Endothelial cell of umbilical vein (primary cell): ENCODE measurements at regions not wholly inside any gene's neighbourhood (a gene's known extent, or its start where the extent isn't known, plus 50 kb on each side); places are given as distances from the start of the nearest gene placed in this dataset.

Source experiments
- BruUV-seq: library from RNA; stranded (reverse); fragments of 400-500 nt; replicated peaks from 2 replicates; lab custom pipeline; 2021; lab: Mats Ljungman, UMichigan
- CTCF ChIA-PET: fragments of 300-600, 350-600 bp; sonication (Branson Sonifier 250); formaldehyde crosslinking; loops from one replicate; lab custom pipeline; 2021; ENCODE audit warnings: antibody characterized with exemption, inconsistent platforms; lab: Charles Lee
- POLR2A ChIA-PET: fragments of 300-600, 350-600 bp; sonication (Branson Sonifier 250); formaldehyde crosslinking; loops from one replicate; lab custom pipeline; 2021; ENCODE audit warnings: antibody characterized with exemption, inconsistent platforms; lab: Charles Lee
- DNase-seq: peaks from one replicate; pipeline ENCODE4 v3.0.0-alpha.2; 2011; ENCODE audit warnings: low read depth, low spot score
- FAIRE-seq: peaks from 2 replicates; lab custom pipeline; 2011; peaks lifted over from hg19 to GRCh38; lab: Jason Lieb, UNC
- H2AFZ ChIP-seq: 2 replicates; pipeline ENCODE4 v1.6.0; 2012; ENCODE audit warnings: low read depth, low read length, control low read depth, inconsistent platforms
- H3K27ac ChIP-seq: 2 replicates; pipeline ENCODE4 v1.5.1; 2011; ENCODE audit warnings: low read depth, mild to moderate bottlenecking, control low read depth, low read length, moderate library complexity; ENCODE audit not compliant: insufficient read depth
- H3K27me3 ChIP-seq, 2 experiments: 2 replicates each; pipeline versions ENCODE4 v1.6.0 to v1.6.1; 2011; ENCODE audit warnings: low read length in 2 of 2, mixed read lengths in 1 of 2; ENCODE audit not compliant: control insufficient read depth in 2 of 2, insufficient read depth in 2 of 2
- H3K36me3 ChIP-seq, 2 experiments: 2 replicates in 1 of 2; 3 replicates in 1 of 2; pipeline ENCODE4 v1.5.1; 2011; ENCODE audit warnings: low read length in 2 of 2, mild to moderate bottlenecking in 1 of 2, moderate library complexity in 1 of 2; ENCODE audit not compliant: control insufficient read depth in 2 of 2, insufficient read depth in 2 of 2; ENCODE audit errors: extremely low read depth in 1 of 2
- H3K4me1 ChIP-seq: 3 replicates; pipeline ENCODE4 v1.5.1; 2011; ENCODE audit warnings: mild to moderate bottlenecking, low read length; ENCODE audit not compliant: control insufficient read depth, insufficient read depth; ENCODE audit errors: extremely low read depth
- H3K4me2 ChIP-seq: 2 replicates; pipeline ENCODE4 v1.6.1; 2011; ENCODE audit warnings: low read length, control low read depth, mixed read lengths; ENCODE audit not compliant: insufficient read depth
- H3K4me3 ChIP-seq, 3 experiments: fragments of 200-600 bp in 1 of 3; sonication (generic), shearing (Covaris generic) in 1 of 3; replicated peaks in 1 of 3; 2 replicates each; pipeline ENCODE4 v1.5.1; 2011 to 2016; ENCODE audit warnings: control low read depth in 3 of 3, low read length in 3 of 3, mild to moderate bottlenecking in 2 of 3, inconsistent platforms in 1 of 3, low read depth in 1 of 3, moderate library complexity in 1 of 3; ENCODE audit not compliant: insufficient read depth in 1 of 3
- H3K79me2 ChIP-seq: 2 replicates; pipeline ENCODE4 v1.6.0; 2012; ENCODE audit warnings: low read length, inconsistent platforms; ENCODE audit not compliant: control insufficient read depth, insufficient read depth
- H3K9ac ChIP-seq: replicated peaks from 2 replicates; pipeline ENCODE3; 2011; ENCODE audit warnings: low read length, control low read depth; ENCODE audit not compliant: insufficient read depth; ENCODE audit errors: extremely low read depth
- H3K9me1 ChIP-seq: replicated peaks from 3 replicates; pipeline ENCODE4 v1.6.0; 2011; ENCODE audit warnings: mild to moderate bottlenecking, low read length; ENCODE audit not compliant: control insufficient read depth, insufficient read depth; ENCODE audit errors: extremely low read depth
- H3K9me3 ChIP-seq: replicated peaks from 2 replicates; pipeline ENCODE4 v1.5.1; 2012; ENCODE audit warnings: low read length, inconsistent platforms; ENCODE audit not compliant: control insufficient read depth, insufficient read depth
- H4K20me1 ChIP-seq: replicated peaks from 2 replicates; pipeline ENCODE3; 2011; ENCODE audit warnings: mild to moderate bottlenecking, low read length; ENCODE audit not compliant: control insufficient read depth, insufficient read depth; ENCODE audit errors: extremely low read depth
- CTCF ChIP-seq, 2 donors: IDR thresholded peaks; 1 replicate in 1 of 2; 2 replicates in 1 of 2; pipeline ENCODE4 v1.5.1; 2011; ENCODE audit warnings: low read length in 2 of 2, mild to moderate bottlenecking in 2 of 2, moderate library complexity in 2 of 2, control low read depth in 1 of 2, inconsistent platforms in 1 of 2, low read depth in 1 of 2; ENCODE audit not compliant: insufficient read depth in 1 of 2; ENCODE audit errors: extremely low read depth in 1 of 2
- EZH2 ChIP-seq: IDR thresholded peaks from 2 replicates; pipeline ENCODE4 v1.6.1; 2012; ENCODE audit warnings: borderline replicate concordance, low read depth, mild to moderate bottlenecking, moderate library complexity, low read length, inconsistent platforms; ENCODE audit not compliant: severe bottlenecking
- FOS ChIP-seq: IDR thresholded peaks from 2 replicates; pipeline ENCODE4 v1.6.1; 2011; ENCODE audit warnings: mild to moderate bottlenecking, low read length, moderate library complexity, borderline replicate concordance; ENCODE audit not compliant: insufficient read depth
- GATA2 ChIP-seq: IDR thresholded peaks from 2 replicates; pipeline ENCODE4 v1.7.0; 2011; ENCODE audit warnings: low read depth, mild to moderate bottlenecking, moderate library complexity, mixed read lengths, low read length; ENCODE audit not compliant: insufficient read length, insufficient read depth
- JUN ChIP-seq: IDR thresholded peaks from 2 replicates; pipeline ENCODE4 v1.6.1; 2011; ENCODE audit warnings: borderline replicate concordance, low read depth; ENCODE audit not compliant: insufficient read length, insufficient read depth
- MAX ChIP-seq: IDR thresholded peaks from 2 replicates; pipeline ENCODE4 v1.6.1; 2011; ENCODE audit not compliant: insufficient read depth, insufficient read length
- MYC ChIP-seq: IDR thresholded peaks from one replicate; pipeline ENCODE4 v1.6.1; 2011; ENCODE audit warnings: mild to moderate bottlenecking, low read depth, low read length
- POLR2A ChIP-seq: IDR thresholded peaks from 2 replicates; pipeline ENCODE4 v1.6.1; 2012; ENCODE audit warnings: low read depth, mild to moderate bottlenecking, control low read depth, low read length
- POLR2AphosphoS5 ChIP-seq: IDR thresholded peaks from 2 replicates; pipeline ENCODE4 v1.6.1; 2012; ENCODE audit warnings: low read depth, mild to moderate bottlenecking, control low read depth, low read length, moderate library complexity; ENCODE audit not compliant: insufficient read depth
- dilution Hi-C: fragments of 300-500 bp; cut with MboI; formaldehyde crosslinking; loops from one replicate; pipeline ENCODE4 v1.15.0; 2019; ENCODE audit warnings: low sequenced_read_pairs; ENCODE audit not compliant: extremely low pct_ligation_motif_present
- intact Hi-C: fragments of 100-400 bp; cut with micrococcal nuclease; formaldehyde crosslinking; loops from one replicate; pipeline ENCODE4 v1.10.0; 2022

- no peak overlapping the region for H3K4me3 ChIP-seq
Measured at GRCh38 chr18:67665266-67665665, 148.7 kb upstream of the DSEL start.

More at GRCh38 chr18:67665266-67665665, 148.7 kb upstream of the DSEL start:
- no peak overlapping the region for H2AFZ ChIP-seq
- H3K9me1 ChIP-seq: no peaks in the 10 kb centered on the region
- no peaks in the 10 kb centered on the region for H3K4me1 ChIP-seq
- no peaks in the 10 kb centered on the region for H3K27me3 ChIP-seq
- H3K9ac ChIP-seq: no peak overlapping the region
- dilution Hi-C loops: no loop called here
- no peak overlapping the region for H3K4me2 ChIP-seq
- DNase-seq: no peak
- H3K9me3 ChIP-seq: no peaks in the 10 kb centered on the region
- CTCF ChIA-PET: no interaction called here
- FAIRE-seq: no peak
- POLR2A ChIA-PET: no interaction called here
- intact Hi-C loops: no loop called here
- H3K27ac ChIP-seq: no peak overlapping the region
- H3K36me3 ChIP-seq: no peaks in the 10 kb centered on the region
- H4K20me1 ChIP-seq: no peaks in the 10 kb centered on the region
- TF ChIP-seq MYC: no peak
- no peak for TF ChIP-seq GATA2
- no peak for TF ChIP-seq POLR2A
- TF ChIP-seq JUN: no peak
- TF ChIP-seq POLR2AphosphoS5: no peak
- no peak for TF ChIP-seq CTCF (IDR thresholded peaks at IDR 0.05; ENCODE audit: extremely low read depth in 1 of 2, insufficient read depth in 1 of 2, low read depth in 1 of 2, low read length in 2 of 2)
- no peak for TF ChIP-seq EZH2
- no peak for TF ChIP-seq FOS
- TF ChIP-seq MAX: no peak
- BruUV-seq: no TSS peak
- no peaks in the 10 kb centered on the region for H3K79me2 ChIP-seq
